NCI-H2196 treated with DMSO at 0.1 percent for 48 hours (cell line): ENCODE measurements at regions not wholly inside any gene's neighbourhood (a gene's known extent, or its start where the extent isn't known, plus 50 kb on each side); places are given as distances from the start of the nearest gene placed in this dataset.

Experiments used
- DNase-seq: peaks from one replicate; lab custom pipeline; 2025; ENCODE audit not compliant: unreplicated experiment; lab: John Stamatoyannopoulos, UW

GRCh38 chr3:148136816-148137215 is 560.9 kb upstream of the AGTR1 start:
- DNase-seq: no peak

GRCh38 chr3:148146241-148146640 is 551.5 kb upstream of the AGTR1 start:
- DNase-seq: no peak

- no peak for DNase-seq
Measured at GRCh38 chr3:148146947-148147826, 550.5 kb upstream of the AGTR1 start.

- no peak for DNase-seq
Measured at GRCh38 chr3:148147903-148148302, 549.8 kb upstream of the AGTR1 start.

- no peak for DNase-seq
Measured at GRCh38 chr3:148149556-148149955, 548.1 kb upstream of the AGTR1 start.

GRCh38 chr3:148150141-148150540 is 547.6 kb upstream of the AGTR1 start:
- no peak for DNase-seq

GRCh38 chr3:148158210-148158609 is 539.5 kb upstream of the AGTR1 start:
- no peak for DNase-seq

GRCh38 chr3:148162132-148162531 is 535.6 kb upstream of the AGTR1 start:
- DNase-seq: no peak

GRCh38 chr3:148168347-148168746 is 529.4 kb upstream of the AGTR1 start:
- DNase-seq: no peak

- no peak for DNase-seq
Measured at GRCh38 chr3:148173851-148174250, 523.9 kb upstream of the AGTR1 start.

- DNase-seq: no peak
Measured at GRCh38 chr3:148175214-148175613, 522.5 kb upstream of the AGTR1 start.

- DNase-seq: peak; percentile 5
Measured at GRCh38 chr3:148178503-148178902, 519.2 kb upstream of the AGTR1 start.

GRCh38 chr3:148184798-148185197 is 512.9 kb upstream of the AGTR1 start:
- DNase-seq: no peak

GRCh38 chr3:148186881-148187280 is 510.8 kb upstream of the AGTR1 start:
- no peak for DNase-seq

GRCh38 chr3:148187296-148187695 is 510.4 kb upstream of the AGTR1 start:
- no peak for DNase-seq

- DNase-seq: no peak
Measured at GRCh38 chr3:148190441-148190990, 507.2 kb upstream of the AGTR1 start.

GRCh38 chr3:148191966-148192365 is 505.7 kb upstream of the AGTR1 start:
- DNase-seq: no peak

- DNase-seq: no peak
Measured at GRCh38 chr3:148197061-148197460, 500.6 kb upstream of the AGTR1 start.

GRCh38 chr3:148202386-148202785 is 495.3 kb upstream of the AGTR1 start:
- no peak for DNase-seq

GRCh38 chr3:148203297-148204010 is 494.2 kb upstream of the AGTR1 start:
- no peak for DNase-seq

GRCh38 chr3:148204131-148204530 is 493.6 kb upstream of the AGTR1 start:
- no peak for DNase-seq

- no peak for DNase-seq
Measured at GRCh38 chr3:148205977-148206376, 491.7 kb upstream of the AGTR1 start.
